ENCODE measurements at regions not wholly inside any gene's neighbourhood (a gene's known extent, or its start where the extent isn't known, plus 50 kb on each side); places are given as distances from the start of the nearest gene placed in this dataset.

GRCh38 chr2:103430191-103430590, 668.4 kb downstream of the TMEM182 start:
- Mint-ChIP-seq H3K27me3 (ENCODE audit: low read depth) (no peaks in the 10 kb centered on the region), H3K4me3 (ENCODE audit: low read depth) (no peak overlapping the region), H3K36me3 (ENCODE audit: low read depth) (no peaks in the 10 kb centered on the region)

GRCh38 chr2:103435010-103435409, 673.2 kb downstream of the TMEM182 start:
- no peak overlapping the region for H3K4me3 Mint-ChIP-seq (ENCODE audit: low read depth)
- no peak for DNase-seq (ENCODE audit: low spot score)
- intact Hi-C loops (cut with micrococcal nuclease): no loop called here
- H3K4me1 Mint-ChIP-seq (ENCODE audit: low read depth): no peaks in the 10 kb centered on the region
- no peaks in the 10 kb centered on the region for H3K27me3 Mint-ChIP-seq (ENCODE audit: low read depth)
- H3K36me3 Mint-ChIP-seq (ENCODE audit: low read depth): no peaks in the 10 kb centered on the region
- peaks cover 13% of the 10 kb centered on the region for H3K9me3 Mint-ChIP-seq
- H3K27ac Mint-ChIP-seq: no peak overlapping the region

More at GRCh38 chr2:103430191-103430590, 668.4 kb downstream of the TMEM182 start:
- H3K9me3 Mint-ChIP-seq: peaks cover 7% of the 10 kb centered on the region
- no peak for DNase-seq (ENCODE audit: low spot score)
- no peaks in the 10 kb centered on the region for H3K4me1 Mint-ChIP-seq (ENCODE audit: low read depth)
- intact Hi-C loops (cut with micrococcal nuclease): no loop called here
- H3K27ac Mint-ChIP-seq: no peak overlapping the region

- no peak overlapping the region for H3K4me3 Mint-ChIP-seq (ENCODE audit: low read depth)
- intact Hi-C loops (cut with micrococcal nuclease): no loop called here
- no peaks in the 10 kb centered on the region for H3K36me3 Mint-ChIP-seq (ENCODE audit: low read depth)
- H3K4me1 Mint-ChIP-seq (ENCODE audit: low read depth): no peaks in the 10 kb centered on the region
- H3K27me3 Mint-ChIP-seq (ENCODE audit: low read depth): no peaks in the 10 kb centered on the region
- no peak for DNase-seq (ENCODE audit: low spot score)
- peaks cover 10% of the 10 kb centered on the region for H3K9me3 Mint-ChIP-seq
- no peak overlapping the region for H3K27ac Mint-ChIP-seq
Observed at GRCh38 chr2:103437161-103437560, 675.3 kb downstream of the TMEM182 start.

GRCh38 chr2:103445347-103445746, 683.5 kb downstream of the TMEM182 start:
- H3K36me3 Mint-ChIP-seq (ENCODE audit: low read depth): no peaks in the 10 kb centered on the region
- H3K9me3 Mint-ChIP-seq: peaks cover 10% of the 10 kb centered on the region
- no peak for DNase-seq (ENCODE audit: low spot score)
- intact Hi-C loops (cut with micrococcal nuclease): no loop called here
- no peak overlapping the region for H3K27ac Mint-ChIP-seq
- no peak overlapping the region for H3K4me3 Mint-ChIP-seq (ENCODE audit: low read depth)
- H3K27me3 Mint-ChIP-seq (ENCODE audit: low read depth): no peaks in the 10 kb centered on the region
- no peaks in the 10 kb centered on the region for H3K4me1 Mint-ChIP-seq (ENCODE audit: low read depth)

- intact Hi-C loops (cut with micrococcal nuclease): no loop called here
- Mint-ChIP-seq H3K4me1 (ENCODE audit: low read depth) (no peaks in the 10 kb centered on the region), H3K27ac (no peak overlapping the region), H3K9me3 (peaks cover 10% of the 10 kb centered on the region), H3K36me3 (ENCODE audit: low read depth) (no peaks in the 10 kb centered on the region), H3K27me3 (ENCODE audit: low read depth) (no peaks in the 10 kb centered on the region), H3K4me3 (ENCODE audit: low read depth) (no peak overlapping the region)
- DNase-seq (ENCODE audit: low spot score): no peak
Observed at GRCh38 chr2:103448495-103448894, 686.7 kb downstream of the TMEM182 start.

- Mint-ChIP-seq H3K9me3 (peaks cover 9% of the 10 kb centered on the region), H3K27ac (no peak overlapping the region), H3K36me3 (ENCODE audit: low read depth) (no peaks in the 10 kb centered on the region), H3K4me1 (ENCODE audit: low read depth) (no peaks in the 10 kb centered on the region), H3K4me3 (ENCODE audit: low read depth) (no peak overlapping the region), H3K27me3 (ENCODE audit: low read depth) (no peaks in the 10 kb centered on the region)
- DNase-seq (ENCODE audit: low spot score): no peak
- intact Hi-C loops (cut with micrococcal nuclease): no loop called here
Observed at GRCh38 chr2:103451283-103451682, 689.5 kb downstream of the TMEM182 start.

GRCh38 chr2:103459283-103459682, 697.5 kb downstream of the TMEM182 start:
- H3K4me1 Mint-ChIP-seq (ENCODE audit: low read depth): no peaks in the 10 kb centered on the region
- H3K9me3 Mint-ChIP-seq: peaks cover 4% of the 10 kb centered on the region
- H3K36me3 Mint-ChIP-seq (ENCODE audit: low read depth): no peaks in the 10 kb centered on the region
- DNase-seq (ENCODE audit: low spot score): no peak
- no peak overlapping the region for H3K27ac Mint-ChIP-seq
- intact Hi-C loops (cut with micrococcal nuclease): no loop called here
- no peak overlapping the region for H3K4me3 Mint-ChIP-seq (ENCODE audit: low read depth)
- H3K27me3 Mint-ChIP-seq (ENCODE audit: low read depth): no peaks in the 10 kb centered on the region

GRCh38 chr2:103462101-103462500, 700.3 kb downstream of the TMEM182 start:
- Mint-ChIP-seq H3K4me1 (ENCODE audit: low read depth) (no peaks in the 10 kb centered on the region), H3K36me3 (ENCODE audit: low read depth) (no peaks in the 10 kb centered on the region), H3K4me3 (ENCODE audit: low read depth) (no peak overlapping the region), H3K9me3 (peaks cover 22% of the 10 kb centered on the region), H3K27me3 (ENCODE audit: low read depth) (no peaks in the 10 kb centered on the region), H3K27ac (no peak overlapping the region)
- intact Hi-C loops (cut with micrococcal nuclease): no loop called here
- no peak for DNase-seq (ENCODE audit: low spot score)

GRCh38 chr2:103462712-103463111, 700.9 kb downstream of the TMEM182 start:
- peaks cover 22% of the 10 kb centered on the region for H3K9me3 Mint-ChIP-seq
- H3K4me3 Mint-ChIP-seq (ENCODE audit: low read depth): no peak overlapping the region
- H3K36me3 Mint-ChIP-seq (ENCODE audit: low read depth): no peaks in the 10 kb centered on the region
- no peak for DNase-seq (ENCODE audit: low spot score)
- intact Hi-C loops (cut with micrococcal nuclease): no loop called here
- H3K27ac Mint-ChIP-seq: no peak overlapping the region
- H3K27me3 Mint-ChIP-seq (ENCODE audit: low read depth): no peaks in the 10 kb centered on the region
- no peaks in the 10 kb centered on the region for H3K4me1 Mint-ChIP-seq (ENCODE audit: low read depth)

- Mint-ChIP-seq H3K36me3 (ENCODE audit: low read depth) (no peaks in the 10 kb centered on the region), H3K27ac (no peak overlapping the region), H3K4me1 (ENCODE audit: low read depth) (no peaks in the 10 kb centered on the region), H3K4me3 (ENCODE audit: low read depth) (no peak overlapping the region), H3K9me3 (peaks cover 30% of the 10 kb centered on the region), H3K27me3 (ENCODE audit: low read depth) (no peaks in the 10 kb centered on the region)
- no peak for DNase-seq (ENCODE audit: low spot score)
- intact Hi-C loops (cut with micrococcal nuclease): no loop called here
Observed at GRCh38 chr2:103464831-103465230, 703.0 kb downstream of the TMEM182 start.

- Mint-ChIP-seq H3K27ac (no peak overlapping the region), H3K27me3 (ENCODE audit: low read depth) (no peaks in the 10 kb centered on the region), H3K36me3 (ENCODE audit: low read depth) (no peaks in the 10 kb centered on the region), H3K4me1 (ENCODE audit: low read depth) (no peaks in the 10 kb centered on the region), H3K9me3 (peaks cover 37% of the 10 kb centered on the region), H3K4me3 (ENCODE audit: low read depth) (no peak overlapping the region)
- DNase-seq (ENCODE audit: low spot score): no peak
- intact Hi-C loops (cut with micrococcal nuclease): no loop called here
Observed at GRCh38 chr2:103469800-103470199, 708.0 kb downstream of the TMEM182 start.

- no peak for DNase-seq (ENCODE audit: low spot score)
- Mint-ChIP-seq H3K36me3 (ENCODE audit: low read depth) (no peaks in the 10 kb centered on the region), H3K27ac (no peak overlapping the region), H3K9me3 (peaks cover 18% of the 10 kb centered on the region), H3K4me1 (ENCODE audit: low read depth) (no peaks in the 10 kb centered on the region), H3K27me3 (ENCODE audit: low read depth) (no peaks in the 10 kb centered on the region), H3K4me3 (ENCODE audit: low read depth) (no peak overlapping the region)
- intact Hi-C loops (cut with micrococcal nuclease): no loop called here
Observed at GRCh38 chr2:103484906-103485305, 723.1 kb downstream of the TMEM182 start.

- H3K9me3 Mint-ChIP-seq: peaks cover 21% of the 10 kb centered on the region
- intact Hi-C loops (cut with micrococcal nuclease): no loop called here
- no peaks in the 10 kb centered on the region for H3K36me3 Mint-ChIP-seq (ENCODE audit: low read depth)
Observed at GRCh38 chr2:103496850-103497249, 735.0 kb downstream of the TMEM182 start.

GRCh38 chr2:103506812-103507211, 745.0 kb downstream of the TMEM182 start:
- DNase-seq (ENCODE audit: low spot score): no peak
- Mint-ChIP-seq H3K4me1 (ENCODE audit: low read depth) (no peaks in the 10 kb centered on the region), H3K27ac (no peak overlapping the region), H3K9me3 (peaks cover 11% of the 10 kb centered on the region), H3K36me3 (ENCODE audit: low read depth) (no peaks in the 10 kb centered on the region), H3K4me3 (ENCODE audit: low read depth) (no peak overlapping the region), H3K27me3 (ENCODE audit: low read depth) (no peaks in the 10 kb centered on the region)
- intact Hi-C loops (cut with micrococcal nuclease): no loop called here

More at GRCh38 chr2:103496850-103497249, 735.0 kb downstream of the TMEM182 start:
- no peak for DNase-seq (ENCODE audit: low spot score)
- Mint-ChIP-seq H3K4me3 (ENCODE audit: low read depth) (no peak overlapping the region), H3K27ac (no peak overlapping the region), H3K4me1 (ENCODE audit: low read depth) (no peaks in the 10 kb centered on the region), H3K27me3 (ENCODE audit: low read depth) (no peaks in the 10 kb centered on the region)

Data from activated T-helper 2 cell treated with anti-CD3 and anti-CD28 coated beads, Interferon-gamma antibody, Interleukin-2, Interleukin-4, amounts not matched to agents 10 μg/mL and 5 μg/mL and 100 μg/mL, durations not matched to agents 14 hours and 24 hours and 36 hours (primary cell).